Caco-2 (cell line): ENCODE measurements at regions not wholly inside any gene's neighbourhood (a gene's known extent, or its start where the extent isn't known, plus 50 kb on each side); places are given as distances from the start of the nearest gene placed in this dataset.
"Not testable (repeated sequence)": the region's sequence is repeated elsewhere in the genome, so short reads cannot be mapped to it uniquely, and the experiment has no call there.

ENCODE experiments used
- BruUV-seq: library from RNA; stranded (reverse); fragments of 400-500 nt; replicated peaks from 2 replicates; lab custom pipeline; 2021; lab: Mats Ljungman, UMichigan
- CTCF ChIA-PET: fragments of 300-600 bp; sonication (Branson Sonifier 250); formaldehyde crosslinking; loops from one replicate; lab custom pipeline; 2022; ENCODE audit warnings: antibody characterized with exemption; lab: Charles Lee
- POLR2A ChIA-PET: fragments of 300-600 bp; sonication (Branson Sonifier 250); formaldehyde crosslinking; loops from one replicate; lab custom pipeline; 2022; ENCODE audit warnings: antibody characterized with exemption; lab: Charles Lee
- DNase-seq, 2 experiments: peaks; one replicate each; pipeline versions ENCODE4 v3.0.0 to v3.0.0-alpha.2; 2020 to 2022
- H3K27me3 ChIP-seq: replicated peaks from 2 replicates; pipeline ENCODE4 v1.6.0; 2011; ENCODE audit warnings: low read length; ENCODE audit not compliant: control insufficient read depth, insufficient read depth
- H3K36me3 ChIP-seq: 2 replicates; pipeline ENCODE4 v1.5.1; 2011; ENCODE audit warnings: low read length; ENCODE audit not compliant: control insufficient read depth, insufficient read depth
- H3K4me1 ChIP-seq: fragments of 250-450 bp; sonication (Bioruptor Pico); 2 replicates; pipeline ENCODE4 v1.5.1; 2020; ENCODE audit warnings: mild to moderate bottlenecking
- H3K4me3 ChIP-seq: 2 replicates; pipeline ENCODE4 v1.5.1; 2011; ENCODE audit warnings: low read depth, mild to moderate bottlenecking, control low read depth, low read length
- H3K9me3 ChIP-seq: fragments of 250-450 bp; sonication (Bioruptor Pico); 2 replicates; pipeline ENCODE4 v1.5.1; 2020; ENCODE audit warnings: mild to moderate bottlenecking, moderate library complexity
- H3K27ac Mint-ChIP-seq: one replicate; pipeline ENCODE4 v1.8.0; 2022; ENCODE audit warnings: mixed read lengths; ENCODE audit not compliant: unreplicated experiment
- H3K27me3 Mint-ChIP-seq: one replicate; pipeline ENCODE4 v1.8.0; 2022; ENCODE audit warnings: mixed read lengths; ENCODE audit not compliant: insufficient read depth, unreplicated experiment
- H3K36me3 Mint-ChIP-seq: one replicate; pipeline ENCODE4 v1.8.0; 2022; ENCODE audit warnings: mild to moderate bottlenecking, mixed read lengths; ENCODE audit not compliant: insufficient read depth, unreplicated experiment
- H3K4me1 Mint-ChIP-seq: one replicate; pipeline ENCODE4 v1.8.0; 2022; ENCODE audit warnings: low read depth, mixed read lengths; ENCODE audit not compliant: unreplicated experiment
- H3K4me3 Mint-ChIP-seq: one replicate; pipeline ENCODE4 v1.8.0; 2022; ENCODE audit warnings: mild to moderate bottlenecking, moderate library complexity, mixed read lengths; ENCODE audit not compliant: unreplicated experiment
- H3K9me3 Mint-ChIP-seq: one replicate; pipeline ENCODE4 v1.8.0; 2022; ENCODE audit warnings: mixed read lengths; ENCODE audit not compliant: unreplicated experiment
- CTCF ChIP-seq, 2 experiments: fragments of 200-600 bp in 1 of 2; IDR thresholded peaks; 1 replicate in 1 of 2; 2 replicates in 1 of 2; pipeline versions ENCODE4 v1.5.1 to v1.8.0; 2011 to 2022; ENCODE audit warnings: antibody characterized with exemption in 1 of 2, control low read depth in 1 of 2, inconsistent platforms in 1 of 2, low read depth in 1 of 2, low read length in 1 of 2, mild to moderate bottlenecking in 1 of 2, moderate library complexity in 1 of 2; ENCODE audit not compliant: insufficient read depth in 1 of 2, severe bottlenecking in 1 of 2, unreplicated experiment in 1 of 2
- intact Hi-C: fragments of 100-400 bp; cut with micrococcal nuclease; formaldehyde crosslinking; loops from one replicate; pipeline ENCODE4 v1.10.0; 2022; ENCODE audit not compliant: unreplicated experiment

GRCh38 chr15:53811530-53811929 is 52.1 kb upstream of the WDR72 start:
- DNase-seq = peak in 1 of 2 experiments; percentile 45
- no peak overlapping the region for H3K4me3 ChIP-seq

GRCh38 chr15:53810306-53810705 is 50.8 kb upstream of the WDR72 start:
- H3K4me1 ChIP-seq = peaks cover 64% of the 10 kb centered on the region
- not testable (repeated sequence) for H3K36me3 ChIP-seq, BruUV-seq, H3K4me3 ChIP-seq, H3K36me3 Mint-ChIP-seq, H3K27me3 Mint-ChIP-seq, H3K27me3 ChIP-seq, H3K9me3 ChIP-seq, H3K9me3 Mint-ChIP-seq
- intact Hi-C loops = loop anchor here (1.0 to 10.0 kb wide), 4 partner anchors 34 to 472 kb away; partner anchors contain the start of gene UNC13C
- Mint-ChIP-seq H3K4me3 (peak overlapping the region; percentile 48), H3K4me1 (peaks cover 22% of the 10 kb centered on the region), H3K27ac (peak overlapping the region; percentile 70)
- ChIA-PET CTCF (interaction anchor here (0.8 to 2.9 kb wide), 5 partner anchors 22 to 472 kb away, joined by 3 to 18 read pairs (median 7); no protein-coding TSS in a partner anchor), POLR2A (interaction anchor here (1.3 to 2.1 kb wide), 2 partner anchors 21 to 34 kb away, joined by 10 to 14 read pairs; no protein-coding TSS in a partner anchor)
- DNase-seq = peak; percentile 48 to 66

More at GRCh38 chr15:53811530-53811929, 52.1 kb upstream of the WDR72 start:
- H3K27me3 Mint-ChIP-seq = no peaks in the 10 kb centered on the region
- peak overlapping the region; percentile 48 for H3K4me3 Mint-ChIP-seq
- peaks cover 64% of the 10 kb centered on the region for H3K4me1 ChIP-seq
- intact Hi-C loops = loop anchor here (1.0 to 10.0 kb wide), 7 partner anchors 21 to 471 kb away; partner anchors contain the start of gene UNC13C
- peak overlapping the region; percentile 70 for H3K27ac Mint-ChIP-seq
- no peaks in the 10 kb centered on the region for H3K9me3 Mint-ChIP-seq
- no peaks in the 10 kb centered on the region for H3K27me3 ChIP-seq
- no TSS peak for BruUV-seq
- H3K4me1 Mint-ChIP-seq = peaks cover 27% of the 10 kb centered on the region
- peak in 1 of 2 experiments; percentile 42 for TF ChIP-seq CTCF (IDR thresholded peaks at IDR 0.05; ENCODE audit: insufficient read depth in 1 of 2, low read depth in 1 of 2, low read length in 1 of 2, severe bottlenecking in 1 of 2, unreplicated experiment in 1 of 2)
- POLR2A ChIA-PET = interaction anchor here (2.1 kb wide), 1 partner anchor 33 kb away, joined by 10 read pairs; no protein-coding TSS in a partner anchor
- CTCF ChIA-PET = interaction anchor here (0.8 to 2.9 kb wide), 7 partner anchors 21 to 598 kb away, joined by 4 to 18 read pairs (median 7); no protein-coding TSS in a partner anchor
- no peaks in the 10 kb centered on the region; the same call in 1 of the 2 replicates for H3K36me3 ChIP-seq
- peaks cover 6% of the 10 kb centered on the region for H3K36me3 Mint-ChIP-seq
- H3K9me3 ChIP-seq = no peaks in the 10 kb centered on the region; the same call in 1 of the 2 replicates
